ENCODE measurements at regions not wholly inside any gene's neighbourhood (a gene's known extent, or its start where the extent isn't known, plus 50 kb on each side); places are given as distances from the start of the nearest gene placed in this dataset.

DNA sequence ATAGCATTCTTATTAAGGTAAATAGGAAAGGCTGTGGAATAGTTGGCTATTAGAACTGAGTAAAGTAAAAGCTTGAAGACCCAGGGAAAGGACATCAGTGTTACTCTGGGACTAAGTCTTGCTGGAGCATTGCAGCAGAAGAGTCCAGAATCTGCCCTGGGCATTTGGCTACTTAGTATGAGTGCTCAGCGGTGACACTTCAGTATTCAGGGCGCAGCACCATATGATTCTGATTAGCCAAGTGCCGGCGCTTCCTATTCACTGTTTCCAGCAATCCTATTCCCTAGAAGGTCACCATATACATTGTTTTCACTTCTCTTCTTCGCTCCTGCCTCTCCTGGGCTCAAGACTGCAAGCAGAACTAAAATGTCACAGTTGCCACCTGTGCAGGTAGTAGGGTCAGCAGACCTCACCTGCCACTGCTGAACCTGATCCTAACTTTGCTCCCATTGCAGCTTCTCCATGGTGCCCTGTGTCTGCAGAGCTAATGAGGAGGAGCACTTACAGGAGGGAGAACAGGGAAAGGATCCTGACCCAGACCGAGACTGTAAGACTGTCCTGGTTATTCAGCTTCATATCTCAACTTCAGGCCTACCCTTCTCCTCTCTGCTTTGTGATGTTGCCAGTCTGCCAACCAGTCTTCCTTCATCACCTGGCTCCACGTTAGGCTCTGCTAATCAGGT, 313.6 kb upstream of the PIK3R1 start:
- Histone ChIP-seq H3K4me3 (ENCODE audit: low read depth in 2 of 2, low read length in 1 of 2) (no peak overlapping the region), H3K36me3 (replicated peaks in 1 of 2; ENCODE audit: control insufficient read depth in 1 of 2, insufficient read depth in 2 of 2, low read length in 1 of 2) (no peaks in the 10 kb centered on the region), H3K27me3 (ENCODE audit: insufficient read depth) (no peaks in the 10 kb centered on the region), H2AFZ (ENCODE audit: low read depth) (no peak overlapping the region), H3K79me2 (ENCODE audit: insufficient read depth) (no peaks in the 10 kb centered on the region), H3K4me1 (ENCODE audit: control insufficient read depth in 1 of 2, insufficient read depth in 2 of 2, low read depth in 1 of 2, low read length in 1 of 2) (peaks cover 0 to 9% of the 10 kb centered on the region in 2 experiments; a peak in 1 of 4 replicates), H3K9me3 (no peaks in the 10 kb centered on the region; the same call in 1 of the 2 replicates), H3K9me2 (no peaks in the 10 kb centered on the region), H3F3A (replicated peaks; ENCODE audit: insufficient read depth) (no peaks in the 10 kb centered on the region), H3K9ac (no peak overlapping the region), H4K20me1 (ENCODE audit: insufficient read depth) (no peaks in the 10 kb centered on the region), H3K27ac (ENCODE audit: low read depth in 2 of 2, low read length in 1 of 2) (no peak overlapping the region), H3K4me2 (no peak overlapping the region)
- TF ChIP-seq YY1 (IDR thresholded peaks at IDR 0.05; ENCODE audit: low read depth) (no peak), FOSL2 (IDR thresholded peaks at IDR 0.05; ENCODE audit: borderline replicate concordance, low read depth) (no peak), TAF1 (IDR thresholded peaks at IDR 0.05; ENCODE audit: borderline replicate concordance, low read depth, low read length) (no peak), MEF2A (IDR thresholded peaks at IDR 0.05; ENCODE audit: borderline replicate concordance, low read depth) (no peak), SIN3A (IDR thresholded peaks at IDR 0.05; ENCODE audit: borderline replicate concordance, low read depth, low read length) (no peak), JUND (IDR thresholded peaks at IDR 0.05) (no peak), GATA2 (CRISPR knock-in tag; IDR thresholded peaks at IDR 0.05) (no peak)
- TF ChIP-seq, protein P1, sequence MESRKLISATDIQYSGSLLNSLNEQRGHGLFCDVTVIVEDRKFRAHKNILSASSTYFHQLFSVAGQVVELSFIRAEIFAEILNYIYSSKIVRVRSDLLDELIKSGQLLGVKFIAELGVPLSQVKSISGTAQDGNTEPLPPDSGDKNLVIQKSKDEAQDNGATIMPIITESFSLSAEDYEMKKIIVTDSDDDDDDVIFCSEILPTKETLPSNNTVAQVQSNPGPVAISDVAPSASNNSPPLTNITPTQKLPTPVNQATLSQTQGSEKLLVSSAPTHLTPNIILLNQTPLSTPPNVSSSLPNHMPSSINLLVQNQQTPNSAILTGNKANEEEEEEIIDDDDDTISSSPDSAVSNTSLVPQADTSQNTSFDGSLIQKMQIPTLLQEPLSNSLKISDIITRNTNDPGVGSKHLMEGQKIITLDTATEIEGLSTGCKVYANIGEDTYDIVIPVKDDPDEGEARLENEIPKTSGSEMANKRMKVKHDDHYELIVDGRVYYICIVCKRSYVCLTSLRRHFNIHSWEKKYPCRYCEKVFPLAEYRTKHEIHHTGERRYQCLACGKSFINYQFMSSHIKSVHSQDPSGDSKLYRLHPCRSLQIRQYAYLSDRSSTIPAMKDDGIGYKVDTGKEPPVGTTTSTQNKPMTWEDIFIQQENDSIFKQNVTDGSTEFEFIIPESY (IDR thresholded peaks at IDR 0.05; ENCODE audit: borderline replicate concordance, low read depth) = no peak
- TF ChIP-seq, protein P2, sequence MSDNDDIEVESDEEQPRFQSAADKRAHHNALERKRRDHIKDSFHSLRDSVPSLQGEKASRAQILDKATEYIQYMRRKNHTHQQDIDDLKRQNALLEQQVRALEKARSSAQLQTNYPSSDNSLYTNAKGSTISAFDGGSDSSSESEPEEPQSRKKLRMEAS (IDR thresholded peaks at IDR 0.05; ENCODE audit: low read depth) = no peak
- TF ChIP-seq, protein P3, sequence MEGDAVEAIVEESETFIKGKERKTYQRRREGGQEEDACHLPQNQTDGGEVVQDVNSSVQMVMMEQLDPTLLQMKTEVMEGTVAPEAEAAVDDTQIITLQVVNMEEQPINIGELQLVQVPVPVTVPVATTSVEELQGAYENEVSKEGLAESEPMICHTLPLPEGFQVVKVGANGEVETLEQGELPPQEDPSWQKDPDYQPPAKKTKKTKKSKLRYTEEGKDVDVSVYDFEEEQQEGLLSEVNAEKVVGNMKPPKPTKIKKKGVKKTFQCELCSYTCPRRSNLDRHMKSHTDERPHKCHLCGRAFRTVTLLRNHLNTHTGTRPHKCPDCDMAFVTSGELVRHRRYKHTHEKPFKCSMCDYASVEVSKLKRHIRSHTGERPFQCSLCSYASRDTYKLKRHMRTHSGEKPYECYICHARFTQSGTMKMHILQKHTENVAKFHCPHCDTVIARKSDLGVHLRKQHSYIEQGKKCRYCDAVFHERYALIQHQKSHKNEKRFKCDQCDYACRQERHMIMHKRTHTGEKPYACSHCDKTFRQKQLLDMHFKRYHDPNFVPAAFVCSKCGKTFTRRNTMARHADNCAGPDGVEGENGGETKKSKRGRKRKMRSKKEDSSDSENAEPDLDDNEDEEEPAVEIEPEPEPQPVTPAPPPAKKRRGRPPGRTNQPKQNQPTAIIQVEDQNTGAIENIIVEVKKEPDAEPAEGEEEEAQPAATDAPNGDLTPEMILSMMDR (IDR thresholded peaks at IDR 0.05) = no peak
- WGBS (ENCODE audit: low lambda C conversion rate) = 46% methylated on average over 7 of the region's 7 CpGs
- no peak for DNase-seq
- ChIA-PET POLR2A (no interaction called here), CTCF (interaction anchor here (0.8 kb wide), 1 partner anchor 14 kb away, joined by 3 read pairs; no protein-coding TSS in a partner anchor)

DNA sequence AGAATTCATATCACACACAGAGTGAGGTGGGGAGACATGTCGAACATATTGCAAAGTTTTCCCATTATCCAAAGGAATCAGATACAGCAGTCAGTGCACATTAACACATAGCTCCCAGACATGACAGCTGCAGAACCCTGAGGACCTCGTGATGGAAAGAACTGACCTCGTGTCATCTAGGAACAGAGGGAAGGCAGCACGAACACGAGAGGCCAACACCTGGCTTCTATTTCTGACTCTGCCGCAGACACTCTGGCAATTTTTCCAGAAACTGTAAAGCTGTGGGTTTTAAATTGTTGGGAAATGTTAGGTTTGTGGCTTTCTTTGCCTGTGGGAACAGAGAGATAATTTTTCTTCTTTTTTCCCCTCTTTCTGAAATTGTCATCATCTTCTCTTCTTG, 315.0 kb upstream of the PIK3R1 start:
- TF ChIP-seq RCOR1 (IDR thresholded peaks at IDR 0.05; ENCODE audit: low read length) (no peak), NRF1 (IDR thresholded peaks at IDR 0.05; ENCODE audit: low read depth, low read length) (no peak), YY1 (IDR thresholded peaks at IDR 0.05; ENCODE audit: low read depth) (no peak), MEF2A (IDR thresholded peaks at IDR 0.05; ENCODE audit: borderline replicate concordance, low read depth) (no peak), FOXJ3 (CRISPR knock-in tag; IDR thresholded peaks at IDR 0.05) (no peak)
- TF ChIP-seq, protein P2 (IDR thresholded peaks at IDR 0.05; ENCODE audit: low read depth) = no peak
- TF ChIP-seq, protein P4, sequence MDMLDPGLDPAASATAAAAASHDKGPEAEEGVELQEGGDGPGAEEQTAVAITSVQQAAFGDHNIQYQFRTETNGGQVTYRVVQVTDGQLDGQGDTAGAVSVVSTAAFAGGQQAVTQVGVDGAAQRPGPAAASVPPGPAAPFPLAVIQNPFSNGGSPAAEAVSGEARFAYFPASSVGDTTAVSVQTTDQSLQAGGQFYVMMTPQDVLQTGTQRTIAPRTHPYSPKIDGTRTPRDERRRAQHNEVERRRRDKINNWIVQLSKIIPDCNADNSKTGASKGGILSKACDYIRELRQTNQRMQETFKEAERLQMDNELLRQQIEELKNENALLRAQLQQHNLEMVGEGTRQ (IDR thresholded peaks at IDR 0.05; ENCODE audit: borderline replicate concordance, low read depth, low read length) = no peak
- TF ChIP-seq, protein P3 (IDR thresholded peaks at IDR 0.05) = no peak

More for the DNA sequence above, 315.0 kb upstream of the PIK3R1 start:
- DNase-seq = no peak
- H3K27me3 ChIP-seq (ENCODE audit: insufficient read depth) = no peaks in the 10 kb centered on the region
- no peak overlapping the region for H3K27ac ChIP-seq (ENCODE audit: low read depth in 2 of 2, low read length in 1 of 2)
- no peaks in the 10 kb centered on the region for H4K20me1 ChIP-seq (ENCODE audit: insufficient read depth)
- H3K36me3 ChIP-seq (replicated peaks in 1 of 2; ENCODE audit: control insufficient read depth in 1 of 2, insufficient read depth in 2 of 2, low read length in 1 of 2) = no peaks in the 10 kb centered on the region
- no peak overlapping the region for H3K4me3 ChIP-seq (ENCODE audit: low read depth in 2 of 2, low read length in 1 of 2)
- H3F3A ChIP-seq (replicated peaks; ENCODE audit: insufficient read depth) = no peaks in the 10 kb centered on the region
- H3K79me2 ChIP-seq (ENCODE audit: insufficient read depth) = no peaks in the 10 kb centered on the region
- no peaks in the 10 kb centered on the region for H3K9me2 ChIP-seq
- H3K9ac ChIP-seq = no peak overlapping the region
- no peak overlapping the region for H2AFZ ChIP-seq (ENCODE audit: low read depth)
- no peaks in the 10 kb centered on the region for H3K9me3 ChIP-seq
- CTCF ChIA-PET = interaction anchor here (0.7 kb wide), 1 partner anchor 12 kb away, joined by 3 read pairs; no protein-coding TSS in a partner anchor
- H3K4me2 ChIP-seq = no peak overlapping the region
- peaks cover 0 to 9% of the 10 kb centered on the region in 2 experiments; a peak in 1 of 4 replicates for H3K4me1 ChIP-seq (ENCODE audit: control insufficient read depth in 1 of 2, insufficient read depth in 2 of 2, low read depth in 1 of 2, low read length in 1 of 2)
- POLR2A ChIA-PET = no interaction called here
- WGBS (ENCODE audit: low lambda C conversion rate) = 54% methylated on average over 6 of the region's 6 CpGs
